OCI-LY7 (cell line): ENCODE measurements at regions not wholly inside any gene's neighbourhood (a gene's known extent, or its start where the extent isn't known, plus 50 kb on each side); places are given as distances from the start of the nearest gene placed in this dataset.
A peak's percentile ranks its signal among the peaks of the same experiment; 100 is the strongest.

ENCODE experiments used
- EZH2phosphoT487 ChIP-seq: fragments of 200-600 bp; sonication (generic); IDR thresholded peaks from 2 replicates; pipeline ENCODE4 v1.6.1; 2018; ENCODE audit warnings: low read depth, borderline replicate concordance, mild to moderate bottlenecking, mixed run types, antibody characterized with exemption, low read length, moderate library complexity, mixed read lengths
- TF ChIP-seq, protein P1 (sequence below): fragments of 200-600 bp; sonication (generic); conservative IDR thresholded peaks from 2 replicates; pipeline ENCODE4 v1.5.1; 2014; ENCODE audit warnings: mild to moderate bottlenecking, antibody characterized with exemption, low read length, moderate library complexity, mixed read lengths

DNA sequence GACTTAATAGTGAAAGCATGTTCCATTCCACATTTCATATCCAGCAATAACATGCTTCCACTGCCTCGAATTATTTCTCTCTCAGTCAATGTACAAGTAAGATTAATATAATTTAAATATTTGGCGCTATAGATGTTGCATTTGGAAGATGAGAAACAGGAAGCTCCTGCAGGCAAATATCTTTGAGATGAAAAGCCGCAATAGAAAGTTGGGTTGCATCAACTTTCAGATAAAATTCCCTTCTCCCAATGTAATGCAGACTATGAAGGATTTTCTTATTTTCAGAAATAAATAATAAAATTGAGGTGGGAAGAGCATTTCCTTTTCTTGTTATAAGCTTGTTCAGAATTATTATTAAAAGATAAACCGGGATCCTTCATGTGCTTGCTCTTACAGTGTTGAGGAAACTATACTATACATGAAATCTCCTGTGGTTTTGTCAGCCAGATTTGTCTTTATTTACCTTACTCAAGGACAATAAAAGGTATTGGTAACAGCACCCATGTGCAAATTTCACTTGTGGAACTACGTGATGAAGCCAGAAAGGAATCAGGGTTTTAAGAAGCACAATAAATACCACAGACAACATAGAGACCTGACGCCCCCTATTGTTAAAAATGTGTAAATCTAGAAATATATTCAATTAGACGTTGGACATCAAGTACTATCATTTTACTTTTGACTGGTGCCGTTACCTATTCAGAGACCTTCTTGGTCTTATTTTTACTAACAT lies 307.0 kb downstream of the ARPP21 start:
- TF ChIP-seq, protein P1, sequence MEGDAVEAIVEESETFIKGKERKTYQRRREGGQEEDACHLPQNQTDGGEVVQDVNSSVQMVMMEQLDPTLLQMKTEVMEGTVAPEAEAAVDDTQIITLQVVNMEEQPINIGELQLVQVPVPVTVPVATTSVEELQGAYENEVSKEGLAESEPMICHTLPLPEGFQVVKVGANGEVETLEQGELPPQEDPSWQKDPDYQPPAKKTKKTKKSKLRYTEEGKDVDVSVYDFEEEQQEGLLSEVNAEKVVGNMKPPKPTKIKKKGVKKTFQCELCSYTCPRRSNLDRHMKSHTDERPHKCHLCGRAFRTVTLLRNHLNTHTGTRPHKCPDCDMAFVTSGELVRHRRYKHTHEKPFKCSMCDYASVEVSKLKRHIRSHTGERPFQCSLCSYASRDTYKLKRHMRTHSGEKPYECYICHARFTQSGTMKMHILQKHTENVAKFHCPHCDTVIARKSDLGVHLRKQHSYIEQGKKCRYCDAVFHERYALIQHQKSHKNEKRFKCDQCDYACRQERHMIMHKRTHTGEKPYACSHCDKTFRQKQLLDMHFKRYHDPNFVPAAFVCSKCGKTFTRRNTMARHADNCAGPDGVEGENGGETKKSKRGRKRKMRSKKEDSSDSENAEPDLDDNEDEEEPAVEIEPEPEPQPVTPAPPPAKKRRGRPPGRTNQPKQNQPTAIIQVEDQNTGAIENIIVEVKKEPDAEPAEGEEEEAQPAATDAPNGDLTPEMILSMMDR = peak; percentile 82
- no peak for TF ChIP-seq EZH2phosphoT487
